HG02759 (cell line): ENCODE measurements at regions not wholly inside any gene's neighbourhood (a gene's known extent, or its start where the extent isn't known, plus 50 kb on each side); places are given as distances from the start of the nearest gene placed in this dataset.
"Not testable (repeated sequence)": the region's sequence is repeated elsewhere in the genome, so short reads cannot be mapped to it uniquely, and the experiment has no call there.

Source experiments
- ATAC-seq: cut with Tn5 transposase; IDR thresholded peaks from one replicate; pipeline ENCODE4 v1.9.1; 2021; ENCODE audit warnings: mild to moderate bottlenecking, moderate library complexity; ENCODE audit not compliant: unreplicated experiment

- ATAC-seq = no peak
Measured at GRCh38 chr2:210376694-210377093, 61.7 kb upstream of the MYL1 start.

- ATAC-seq = no peak
Measured at GRCh38 chr2:210370562-210370961, 55.6 kb upstream of the MYL1 start.

DNA sequence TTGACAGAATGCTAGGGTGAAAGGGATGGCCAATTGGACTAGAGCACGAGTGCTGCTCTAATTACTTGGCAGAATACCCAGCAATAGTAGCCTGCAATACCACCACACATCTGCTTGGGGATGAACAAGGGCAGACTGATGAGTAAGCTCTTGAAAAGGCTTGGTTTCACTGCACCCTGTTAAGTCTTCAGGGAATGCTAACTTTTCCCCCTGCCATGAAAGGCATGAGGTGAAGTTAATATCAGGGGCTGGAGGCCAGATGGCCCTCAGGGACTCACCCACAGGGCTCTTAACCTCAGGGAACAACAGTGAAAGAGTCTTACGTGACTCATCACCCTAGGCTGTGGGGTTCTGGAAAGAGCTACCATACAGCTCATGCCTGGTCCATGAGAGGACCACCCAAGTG, 51.7 kb upstream of the MYL1 start:
- ATAC-seq = peak; percentile 76

DNA sequence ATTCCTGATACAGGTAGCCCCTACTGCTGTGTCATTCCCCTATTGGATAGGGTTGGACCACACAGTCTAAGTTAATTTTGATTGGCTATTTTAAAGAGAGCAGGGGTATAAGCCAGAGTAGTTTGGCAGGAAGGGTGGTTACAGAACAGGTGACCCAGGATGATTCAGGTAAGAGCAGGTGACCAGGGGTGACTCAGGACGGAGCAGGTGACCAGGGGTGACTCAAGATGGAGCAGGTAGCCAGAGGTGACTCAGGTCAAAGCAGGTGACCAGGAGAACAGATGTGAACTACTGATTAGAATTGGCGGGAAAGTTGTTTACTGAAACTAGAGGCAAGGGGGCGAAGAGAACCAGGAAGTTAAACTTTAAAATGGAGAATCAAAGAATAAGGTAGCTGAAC, 50.5 kb upstream of the MYL1 start:
- ATAC-seq = not testable (repeated sequence)
